Smooth muscle cell (in vitro differentiated cells): ENCODE measurements at regions not wholly inside any gene's neighbourhood (a gene's known extent, or its start where the extent isn't known, plus 50 kb on each side); places are given as distances from the start of the nearest gene placed in this dataset.

ENCODE experiments used
- DNase-seq: peaks from one replicate; lab custom pipeline; 2025; ENCODE audit not compliant: unreplicated experiment; lab: John Stamatoyannopoulos, UW
- H2AFZ ChIP-seq: fragments of 200-600 bp; sonication (generic); 2 replicates; pipeline ENCODE4 v1.6.0; 2016; ENCODE audit warnings: antibody characterized with exemption, low read depth, mild to moderate bottlenecking
- H3F3A ChIP-seq: fragments of 200-600 bp; sonication (generic); 2 replicates; pipeline ENCODE4 v1.6.0; 2017; ENCODE audit warnings: antibody characterized with exemption, low read depth
- H3K27ac ChIP-seq: fragments of 200-600 bp; sonication (generic); 2 replicates; pipeline ENCODE4 v1.5.1; 2016; ENCODE audit warnings: low read depth, mild to moderate bottlenecking
- H3K27me3 ChIP-seq: fragments of 200-600 bp; sonication (generic); 2 replicates; pipeline ENCODE4 v1.6.1; 2016; ENCODE audit warnings: low read depth, mild to moderate bottlenecking
- H3K36me3 ChIP-seq: fragments of 200-600 bp; sonication (generic); 2 replicates; pipeline ENCODE4 v1.5.1; 2016; ENCODE audit warnings: low read depth
- H3K4me1 ChIP-seq: fragments of 200-600 bp; sonication (generic); 2 replicates; pipeline ENCODE4 v1.5.1; 2016; ENCODE audit warnings: low read depth
- H3K4me2 ChIP-seq: fragments of 200-600 bp; sonication (generic); 2 replicates; pipeline ENCODE4 v1.6.0; 2016; ENCODE audit warnings: mild to moderate bottlenecking
- H3K4me3 ChIP-seq: fragments of 200-600 bp; sonication (generic); 2 replicates; pipeline ENCODE4 v1.5.1; 2016; ENCODE audit warnings: mild to moderate bottlenecking
- H3K79me2 ChIP-seq: fragments of 200-600 bp; sonication (generic); 2 replicates; pipeline ENCODE4 v1.6.0; 2016; ENCODE audit warnings: low read depth, mild to moderate bottlenecking
- H3K9ac ChIP-seq: fragments of 200-600 bp; sonication (generic); 2 replicates; pipeline ENCODE4 v1.6.0; 2016; ENCODE audit warnings: low read depth
- H3K9me3 ChIP-seq: fragments of 200-600 bp; sonication (generic); replicated peaks from 2 replicates; pipeline ENCODE4 v1.5.1; 2016; ENCODE audit warnings: low read depth
- H4K20me1 ChIP-seq: fragments of 200-600 bp; sonication (generic); 2 replicates; pipeline ENCODE4 v1.6.0; 2016; ENCODE audit warnings: low read depth
- WGBS: methylation state at CpG from one replicate; pipeline ENCODE4 v1.1.7; 2016; ENCODE audit warnings: low lambda C conversion rate; 5-methylcytosine and 5-hydroxymethylcytosine counted together
- TF ChIP-seq, protein P1 (sequence below): fragments of 200-600 bp; sonication (generic); IDR thresholded peaks from 2 replicates; pipeline ENCODE4 v1.5.1; 2017; ENCODE audit warnings: borderline replicate concordance, mild to moderate bottlenecking, antibody characterized with exemption; ENCODE audit not compliant: insufficient read depth, poor library complexity, severe bottlenecking

GRCh38 chr9:115208501-115208900 is 90.5 kb upstream of the TNC start:
- TF ChIP-seq, protein P1, sequence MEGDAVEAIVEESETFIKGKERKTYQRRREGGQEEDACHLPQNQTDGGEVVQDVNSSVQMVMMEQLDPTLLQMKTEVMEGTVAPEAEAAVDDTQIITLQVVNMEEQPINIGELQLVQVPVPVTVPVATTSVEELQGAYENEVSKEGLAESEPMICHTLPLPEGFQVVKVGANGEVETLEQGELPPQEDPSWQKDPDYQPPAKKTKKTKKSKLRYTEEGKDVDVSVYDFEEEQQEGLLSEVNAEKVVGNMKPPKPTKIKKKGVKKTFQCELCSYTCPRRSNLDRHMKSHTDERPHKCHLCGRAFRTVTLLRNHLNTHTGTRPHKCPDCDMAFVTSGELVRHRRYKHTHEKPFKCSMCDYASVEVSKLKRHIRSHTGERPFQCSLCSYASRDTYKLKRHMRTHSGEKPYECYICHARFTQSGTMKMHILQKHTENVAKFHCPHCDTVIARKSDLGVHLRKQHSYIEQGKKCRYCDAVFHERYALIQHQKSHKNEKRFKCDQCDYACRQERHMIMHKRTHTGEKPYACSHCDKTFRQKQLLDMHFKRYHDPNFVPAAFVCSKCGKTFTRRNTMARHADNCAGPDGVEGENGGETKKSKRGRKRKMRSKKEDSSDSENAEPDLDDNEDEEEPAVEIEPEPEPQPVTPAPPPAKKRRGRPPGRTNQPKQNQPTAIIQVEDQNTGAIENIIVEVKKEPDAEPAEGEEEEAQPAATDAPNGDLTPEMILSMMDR = no peak
- Histone ChIP-seq H3K36me3 (no peaks in the 10 kb centered on the region), H3K9me3 (no peaks in the 10 kb centered on the region), H3K4me2 (peak overlapping the region; percentile 75), H3K4me1 (peaks cover 42% of the 10 kb centered on the region), H3K4me3 (no peak overlapping the region), H3K27ac (peak overlapping the region; percentile 94), H3K27me3 (no peaks in the 10 kb centered on the region), H2AFZ (no peak overlapping the region), H4K20me1 (no peaks in the 10 kb centered on the region), H3K79me2 (no peaks in the 10 kb centered on the region), H3F3A (peaks cover 67% of the 10 kb centered on the region), H3K9ac (peak overlapping the region; percentile 70)
- no peak for DNase-seq

GRCh38 chr9:115209601-115210306 is 91.8 kb upstream of the TNC start:
- Histone ChIP-seq H2AFZ (no peak overlapping the region), H3K36me3 (no peaks in the 10 kb centered on the region), H3K9ac (peak overlapping the region; percentile 23), H3K4me1 (peaks cover 43% of the 10 kb centered on the region), H3K27me3 (no peaks in the 10 kb centered on the region), H3K4me3 (no peak overlapping the region), H3K9me3 (no peaks in the 10 kb centered on the region), H3K4me2 (peak overlapping the region; percentile 62), H3F3A (peaks cover 69% of the 10 kb centered on the region), H3K79me2 (no peaks in the 10 kb centered on the region), H4K20me1 (no peaks in the 10 kb centered on the region), H3K27ac (peak overlapping the region; percentile 94)
- no peak for DNase-seq
- TF ChIP-seq, protein P1 = no peak
- WGBS = 22% methylated on average over 2 of the region's 2 CpGs

DNA sequence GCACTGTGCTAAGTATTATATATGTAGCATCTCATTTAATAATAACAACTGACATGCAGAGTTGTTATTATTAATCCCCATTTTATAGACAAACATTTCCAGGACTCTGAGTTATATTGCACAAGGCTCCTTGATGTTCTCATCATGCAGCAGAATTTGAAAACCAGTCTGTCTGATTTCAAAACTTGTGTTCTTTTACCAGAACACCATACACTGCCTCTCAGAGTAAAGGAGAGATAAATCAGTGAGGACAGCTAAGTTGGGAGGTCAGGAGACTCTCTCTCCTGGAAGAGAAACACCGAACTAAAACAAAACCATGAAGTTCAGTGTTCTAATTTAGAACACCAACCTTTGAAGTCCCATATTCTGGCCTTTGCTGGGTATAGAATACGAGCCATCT is 92.7 kb upstream of the TNC start:
- Histone ChIP-seq H3K27ac (peak overlapping the region; percentile 94), H2AFZ (no peak overlapping the region), H3K4me3 (no peak overlapping the region), H3K4me2 (peak overlapping the region; percentile 62), H3K4me1 (peaks cover 43% of the 10 kb centered on the region), H4K20me1 (no peaks in the 10 kb centered on the region), H3K27me3 (no peaks in the 10 kb centered on the region), H3K36me3 (no peaks in the 10 kb centered on the region), H3K9ac (no peak overlapping the region), H3K9me3 (no peaks in the 10 kb centered on the region), H3F3A (peaks cover 66% of the 10 kb centered on the region), H3K79me2 (no peaks in the 10 kb centered on the region)
- 87% methylated on average over 2 of the region's 2 CpGs for WGBS
- TF ChIP-seq, protein P1 = no peak
- no peak for DNase-seq
